ENCODE measurements at regions not wholly inside any gene's neighbourhood (a gene's known extent, or its start where the extent isn't known, plus 50 kb on each side); places are given as distances from the start of the nearest gene placed in this dataset.

DNA sequence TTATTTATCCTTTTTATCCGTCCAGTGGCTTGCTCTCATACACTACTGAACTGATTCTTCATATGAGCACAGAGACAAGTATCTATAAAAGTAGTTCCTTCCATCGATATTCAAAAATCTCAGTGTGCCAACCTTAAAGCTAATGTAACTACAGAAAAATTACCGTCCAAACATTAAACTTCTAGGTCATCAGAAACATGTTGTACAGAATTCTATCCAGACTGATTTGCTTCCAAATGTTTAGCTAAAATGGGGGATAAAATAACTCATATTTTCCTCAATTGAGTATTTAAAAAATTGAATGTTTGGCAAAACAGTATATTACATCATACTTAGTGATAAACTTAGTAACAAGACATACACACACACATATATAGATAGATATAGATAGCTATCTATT is 584.7 kb upstream of the SEMA3D start:
- Histone ChIP-seq H3K4me3 (ENCODE audit: low read depth, low read length) (no peak overlapping the region), H3K9me3 (peaks cover 4% of the 10 kb centered on the region; the same call in 1 of the 2 replicates), H3K27me3 (replicated peaks; ENCODE audit: control insufficient read depth, insufficient read depth, low read length) (no peaks in the 10 kb centered on the region), H3K4me1 (0 out of 2 replicates have a peak, but pooled peaks cover 8% of the 10 kb centered on the region), H3K36me3 (ENCODE audit: control insufficient read depth, insufficient read depth, low read length) (no peaks in the 10 kb centered on the region)
- ChIA-PET CTCF (no interaction called here), POLR2A (no interaction called here)
- no peak for DNase-seq
- Mint-ChIP-seq H3K4me3 (ENCODE audit: unreplicated experiment) (no peak overlapping the region), H3K27me3 (ENCODE audit: insufficient read depth, unreplicated experiment) (no peaks in the 10 kb centered on the region), H3K4me1 (ENCODE audit: low read depth, unreplicated experiment) (peaks cover 10% of the 10 kb centered on the region), H3K36me3 (ENCODE audit: insufficient read depth, unreplicated experiment) (no peaks in the 10 kb centered on the region), H3K9me3 (ENCODE audit: unreplicated experiment) (peaks cover 7% of the 10 kb centered on the region), H3K27ac (ENCODE audit: unreplicated experiment) (no peak overlapping the region)
- intact Hi-C loops (cut with micrococcal nuclease; ENCODE audit: unreplicated experiment) = no loop called here
- BruUV-seq (replicated peaks) = no TSS peak
- TF ChIP-seq CTCF (IDR thresholded peaks at IDR 0.05; ENCODE audit: insufficient read depth in 1 of 2, low read depth in 1 of 2, low read length in 1 of 2, severe bottlenecking in 1 of 2, unreplicated experiment in 1 of 2) = no peak

- H3K4me3 Mint-ChIP-seq (ENCODE audit: unreplicated experiment) = no peak overlapping the region
- intact Hi-C loops (cut with micrococcal nuclease; ENCODE audit: unreplicated experiment) = no loop called here
- TF ChIP-seq CTCF (IDR thresholded peaks at IDR 0.05; ENCODE audit: insufficient read depth in 1 of 2, low read depth in 1 of 2, low read length in 1 of 2, severe bottlenecking in 1 of 2, unreplicated experiment in 1 of 2) = no peak
- POLR2A ChIA-PET = no interaction called here
- no peak overlapping the region for H3K27ac Mint-ChIP-seq (ENCODE audit: unreplicated experiment)
- CTCF ChIA-PET = no interaction called here
- Histone ChIP-seq H3K36me3 (ENCODE audit: control insufficient read depth, insufficient read depth, low read length) (no peaks in the 10 kb centered on the region), H3K9me3 (peaks cover 4% of the 10 kb centered on the region; the same call in 1 of the 2 replicates), H3K4me1 (peaks cover 18% of the 10 kb centered on the region), H3K27me3 (replicated peaks; ENCODE audit: control insufficient read depth, insufficient read depth, low read length) (no peaks in the 10 kb centered on the region), H3K4me3 (ENCODE audit: low read depth, low read length) (no peak overlapping the region)
- H3K4me1 Mint-ChIP-seq (ENCODE audit: low read depth, unreplicated experiment) = peaks cover 18% of the 10 kb centered on the region
- peaks cover 7% of the 10 kb centered on the region for H3K9me3 Mint-ChIP-seq (ENCODE audit: unreplicated experiment)
- H3K36me3 Mint-ChIP-seq (ENCODE audit: insufficient read depth, unreplicated experiment) = peaks cover 5% of the 10 kb centered on the region
- no peaks in the 10 kb centered on the region for H3K27me3 Mint-ChIP-seq (ENCODE audit: insufficient read depth, unreplicated experiment)
- BruUV-seq (replicated peaks) = no TSS peak
- no peak for DNase-seq
Observed at GRCh38 chr7:85770332-85770731, 583.5 kb upstream of the SEMA3D start.

GRCh38 chr7:85765698-85766298 is 578.9 kb upstream of the SEMA3D start:
- Histone ChIP-seq H3K36me3 (ENCODE audit: control insufficient read depth, insufficient read depth, low read length) (no peaks in the 10 kb centered on the region), H3K4me1 (peaks cover 25% of the 10 kb centered on the region), H3K4me3 (ENCODE audit: low read depth, low read length) (peak overlapping the region; percentile 14; the same call in 1 of the 2 replicates), H3K27me3 (replicated peaks; ENCODE audit: control insufficient read depth, insufficient read depth, low read length) (no peaks in the 10 kb centered on the region), H3K9me3 (peaks cover 4% of the 10 kb centered on the region; the same call in 1 of the 2 replicates)
- intact Hi-C loops (cut with micrococcal nuclease; ENCODE audit: unreplicated experiment) = loop anchor here (1.0 kb wide), 3 partner anchors 32 to 350 kb away; no protein-coding TSS in a partner anchor
- peaks cover 7% of the 10 kb centered on the region for H3K9me3 Mint-ChIP-seq (ENCODE audit: unreplicated experiment)
- POLR2A ChIA-PET = no interaction called here
- no peak overlapping the region for H3K27ac Mint-ChIP-seq (ENCODE audit: unreplicated experiment)
- peaks cover 5% of the 10 kb centered on the region for H3K36me3 Mint-ChIP-seq (ENCODE audit: insufficient read depth, unreplicated experiment)
- H3K4me3 Mint-ChIP-seq (ENCODE audit: unreplicated experiment) = peak overlapping the region; percentile 48
- peaks cover 23% of the 10 kb centered on the region for H3K4me1 Mint-ChIP-seq (ENCODE audit: low read depth, unreplicated experiment)
- no TSS peak for BruUV-seq (replicated peaks)
- CTCF ChIA-PET = no interaction called here
- no peak for TF ChIP-seq CTCF (IDR thresholded peaks at IDR 0.05; ENCODE audit: insufficient read depth in 1 of 2, low read depth in 1 of 2, low read length in 1 of 2, severe bottlenecking in 1 of 2, unreplicated experiment in 1 of 2)
- DNase-seq = peak; percentile 78 to 86
- H3K27me3 Mint-ChIP-seq (ENCODE audit: insufficient read depth, unreplicated experiment) = no peaks in the 10 kb centered on the region

Data from Caco-2 (cell line).